G401.6 (cell line): ENCODE measurements at regions not wholly inside any gene's neighbourhood (a gene's known extent, or its start where the extent isn't known, plus 50 kb on each side); places are given as distances from the start of the nearest gene placed in this dataset.
A peak's percentile ranks its signal among the peaks of the same experiment; 100 is the strongest.

ENCODE experiments used
- FAIRE-seq: peaks from 2 replicates; lab custom pipeline; 2012; peaks lifted over from hg19 to GRCh38; lab: Jason Lieb, UNC

GRCh38 chr6:95501032-95501904, 76.1 kb upstream of the MANEA start:
- FAIRE-seq: no peak

- FAIRE-seq: no peak
Observed at GRCh38 chr6:95503568-95503967, 73.8 kb upstream of the MANEA start.

DNA sequence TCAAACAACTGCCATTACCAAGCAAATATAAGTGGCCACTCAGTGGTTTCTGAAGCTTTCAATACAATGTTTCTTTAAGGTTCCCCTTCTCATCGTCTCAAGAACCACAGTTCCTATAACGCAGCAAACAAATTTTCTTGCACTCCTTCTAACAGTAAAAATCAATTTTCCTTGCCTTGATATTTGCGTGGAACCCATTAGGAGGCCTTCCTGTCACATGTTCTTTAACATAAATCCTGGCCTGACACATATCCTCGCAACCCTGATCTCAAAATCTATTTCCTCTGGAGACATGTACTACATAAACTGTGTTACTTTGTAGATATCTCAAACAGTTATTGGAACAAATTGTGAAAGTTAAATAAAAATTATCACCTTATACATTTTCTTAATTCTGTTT, 65.9 kb upstream of the MANEA start:
- no peak for FAIRE-seq

GRCh38 chr6:95515975-95516374, 61.4 kb upstream of the MANEA start:
- peak; percentile 17 for FAIRE-seq

DNA sequence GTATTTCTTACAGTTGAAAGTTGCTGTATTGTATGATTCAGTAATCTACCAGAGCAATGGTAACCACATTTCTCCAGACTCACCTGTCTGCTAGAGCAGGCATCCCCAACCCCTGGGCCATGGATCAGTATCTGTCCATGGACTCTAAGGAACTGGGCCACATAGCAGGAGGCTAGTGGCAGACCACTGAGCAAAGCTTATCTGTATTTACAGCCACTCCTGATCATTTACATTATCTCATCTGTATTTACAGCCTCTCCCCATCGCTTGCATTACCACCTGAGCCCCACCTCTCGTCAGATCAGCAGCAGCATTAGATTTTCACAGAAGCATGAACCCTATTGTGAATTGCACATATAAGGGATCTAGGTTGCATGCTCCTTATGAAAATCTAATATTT, 60.3 kb upstream of the MANEA start:
- FAIRE-seq: no peak

DNA sequence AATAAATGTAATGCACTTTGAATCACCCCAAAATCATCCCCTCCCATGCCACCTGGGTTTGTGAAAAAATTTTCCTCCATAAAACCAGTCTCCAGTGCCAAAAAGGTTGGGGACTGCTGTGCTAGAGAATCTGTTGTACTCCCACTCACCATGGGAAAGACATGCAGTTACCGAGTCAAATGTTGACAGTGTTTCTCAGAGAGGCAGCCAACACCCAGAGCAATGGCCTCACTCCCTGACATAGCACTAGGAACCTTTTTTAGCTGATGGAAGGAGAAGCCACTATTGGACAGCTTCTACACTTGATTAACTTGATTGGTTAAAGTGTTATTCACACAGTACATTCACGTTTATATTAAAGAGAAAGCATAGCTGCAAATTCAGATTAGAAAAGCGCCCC, 59.8 kb upstream of the MANEA start:
- FAIRE-seq: no peak

GRCh38 chr6:95518630-95519227, 58.6 kb upstream of the MANEA start:
- FAIRE-seq: no peak

DNA sequence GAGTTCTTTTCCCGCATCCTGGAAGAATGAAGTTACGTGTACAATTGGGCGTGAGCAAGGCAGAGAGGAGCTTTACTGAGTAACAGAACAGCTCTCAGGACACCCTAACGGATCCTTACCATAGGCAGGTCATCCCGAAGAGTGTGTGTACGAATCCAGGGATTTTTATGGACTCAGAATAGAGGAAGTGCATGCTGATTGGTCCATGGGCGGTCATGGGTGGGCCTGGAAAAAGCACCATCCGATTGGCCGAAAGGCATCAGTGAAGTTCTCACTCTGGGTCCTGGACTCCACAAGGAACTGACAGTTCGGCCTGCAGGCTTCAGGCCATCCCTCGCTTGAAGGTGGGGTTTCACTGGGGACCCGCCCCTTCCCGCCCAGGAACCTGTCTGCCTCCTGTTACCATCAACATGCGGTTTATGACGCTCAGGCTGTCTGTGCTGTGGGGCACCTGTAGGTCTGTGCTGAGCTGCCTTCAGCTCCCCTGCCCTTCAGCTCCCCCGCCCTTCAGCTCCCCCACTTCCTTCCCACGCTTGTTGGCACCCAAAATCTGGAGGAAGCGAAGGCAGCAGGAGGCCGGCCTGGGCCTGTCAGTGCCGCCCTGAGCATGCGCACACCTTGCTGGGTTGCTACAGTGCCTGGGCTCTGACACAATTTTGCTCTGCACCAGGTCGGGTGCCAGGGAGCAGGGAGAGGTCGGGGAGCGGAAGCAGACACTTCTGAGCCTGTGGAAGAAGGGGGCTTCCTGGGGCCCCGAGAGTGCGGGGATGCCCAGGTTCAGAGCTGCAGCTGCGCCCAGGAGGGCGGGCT, 57.9 kb upstream of the MANEA start:
- FAIRE-seq: no peak

DNA sequence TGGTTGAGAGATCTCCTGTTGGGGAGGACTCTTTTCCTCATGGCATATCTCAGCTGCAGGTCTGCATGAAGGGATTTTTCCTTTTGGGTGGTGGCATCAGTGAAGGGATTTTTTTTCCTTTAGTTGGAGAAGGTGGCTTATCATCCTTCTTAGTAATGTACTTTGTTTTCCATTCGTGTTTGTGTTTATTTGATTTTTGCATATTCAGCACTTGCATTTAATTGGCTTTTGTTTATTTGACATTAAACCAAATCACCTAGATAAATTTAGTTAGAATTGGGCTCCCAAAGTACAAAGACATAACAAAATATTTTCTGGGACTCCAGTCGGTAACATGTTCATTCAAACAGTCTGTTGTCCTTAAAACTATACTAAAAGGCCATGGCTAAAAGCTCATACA, 56.2 kb upstream of the MANEA start:
- FAIRE-seq: no peak
